Ectodermal cell (in vitro differentiated cells): ENCODE measurements at regions not wholly inside any gene's neighbourhood (a gene's known extent, or its start where the extent isn't known, plus 50 kb on each side); places are given as distances from the start of the nearest gene placed in this dataset.
"Not testable (repeated sequence)": the region's sequence is repeated elsewhere in the genome, so short reads cannot be mapped to it uniquely, and the experiment has no call there.

ENCODE experiments used
- H3K27ac ChIP-seq: 2 replicates; pipeline ENCODE4 v1.7.0; 2013; ENCODE audit warnings: mild to moderate bottlenecking, low read depth, low read length; ENCODE audit not compliant: insufficient read depth, poor library complexity, severe bottlenecking
- H3K27me3 ChIP-seq: 2 replicates; pipeline ENCODE4 v1.7.0; 2013; ENCODE audit warnings: mild to moderate bottlenecking, low read length; ENCODE audit not compliant: insufficient read depth, control insufficient read depth, poor library complexity, severe bottlenecking
- H3K36me3 ChIP-seq: one replicate; pipeline ENCODE4 v1.7.0; 2013; ENCODE audit warnings: low read length; ENCODE audit not compliant: control insufficient read depth, insufficient read depth
- H3K4me1 ChIP-seq: one replicate; pipeline ENCODE4 v1.7.0; 2013; ENCODE audit warnings: low read length; ENCODE audit not compliant: control insufficient read depth, insufficient read depth
- H3K4me3 ChIP-seq: 2 replicates; pipeline ENCODE4 v1.7.0; 2013; ENCODE audit warnings: low read depth, low read length, control low read depth; ENCODE audit not compliant: insufficient read depth
- H3K9me3 ChIP-seq: 2 replicates; pipeline ENCODE4 v1.7.0; 2013; ENCODE audit warnings: mild to moderate bottlenecking, low read length, moderate library complexity; ENCODE audit not compliant: control insufficient read depth
- WGBS, 2 experiments: methylation state at CpG; one replicate each; pipeline ENCODE4 v1.1.7; 2013; ENCODE audit warnings: missing lambda C conversion rate in 2 of 2; 5-methylcytosine and 5-hydroxymethylcytosine counted together

DNA sequence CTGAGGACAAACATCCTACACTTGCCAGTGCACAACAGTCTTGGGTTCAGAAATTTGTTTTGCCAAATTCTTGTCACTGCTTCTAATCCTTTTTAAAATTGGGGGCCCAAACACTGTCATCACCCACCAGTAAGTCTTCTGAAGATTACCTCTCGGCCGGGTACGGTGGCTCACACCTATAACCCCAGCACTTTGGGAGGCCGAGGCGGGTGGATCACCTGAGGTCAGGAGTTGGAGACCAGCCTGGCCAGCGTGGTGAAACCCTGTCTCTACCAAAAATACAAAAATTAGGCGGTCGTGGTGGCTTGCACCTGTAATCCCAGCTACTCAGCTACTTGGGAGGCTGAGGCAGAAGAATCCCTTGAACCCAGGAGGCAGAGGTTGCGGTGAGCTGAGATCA lies 87.8 kb upstream of the DMRT1 start:
- not testable (repeated sequence) for H3K4me3 ChIP-seq, H3K9me3 ChIP-seq, H3K36me3 ChIP-seq, H3K27me3 ChIP-seq, H3K4me1 ChIP-seq, H3K27ac ChIP-seq
- 91 to 93% methylated on average over 9 of the region's 9 CpGs for WGBS, 2 experiments

DNA sequence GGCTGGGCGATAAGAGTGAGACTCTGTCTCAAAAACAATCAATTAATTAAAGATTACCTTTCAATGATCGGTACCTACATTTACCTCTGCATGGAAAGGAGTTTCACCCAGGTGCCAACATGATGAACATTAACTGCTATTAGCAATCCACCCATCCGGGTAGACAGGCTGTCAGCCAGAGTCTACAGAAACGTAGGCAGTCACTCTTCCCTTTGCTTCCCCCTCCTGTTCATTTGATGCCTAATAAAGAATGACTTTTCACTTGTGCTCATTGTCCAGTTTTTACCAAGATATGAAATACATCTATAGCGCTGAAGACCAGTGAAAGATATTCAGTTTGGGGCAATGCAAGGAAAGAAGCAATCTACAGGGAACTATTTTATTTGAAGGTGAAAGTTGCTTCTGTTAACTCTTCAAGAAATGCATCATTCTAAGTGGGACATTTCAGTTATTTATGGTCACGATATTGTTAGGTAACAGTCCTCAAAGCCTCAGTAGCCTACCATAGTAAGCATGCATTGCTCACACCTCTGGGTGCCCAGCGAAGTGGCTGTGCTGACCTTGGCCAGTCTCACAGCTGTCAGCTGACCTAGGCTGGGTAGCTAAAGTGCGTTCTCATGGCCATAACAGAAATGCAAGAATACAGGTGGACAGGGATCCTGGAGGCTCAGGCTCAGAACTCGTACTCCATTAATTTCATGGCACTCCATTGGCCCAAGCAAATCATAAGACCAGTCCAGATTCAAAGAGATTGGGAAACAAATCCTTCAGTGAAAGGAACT lies 87.2 kb upstream of the DMRT1 start:
- Histone ChIP-seq H3K4me1 (no peaks in the 10 kb centered on the region), H3K4me3 (no peak overlapping the region), H3K27me3 (no peaks in the 10 kb centered on the region), H3K9me3 (no peaks in the 10 kb centered on the region), H3K27ac (no peak overlapping the region), H3K36me3 (no peaks in the 10 kb centered on the region)
- WGBS, 2 experiments: 92 to 93% methylated on average over 9 of the region's 9 CpGs

DNA sequence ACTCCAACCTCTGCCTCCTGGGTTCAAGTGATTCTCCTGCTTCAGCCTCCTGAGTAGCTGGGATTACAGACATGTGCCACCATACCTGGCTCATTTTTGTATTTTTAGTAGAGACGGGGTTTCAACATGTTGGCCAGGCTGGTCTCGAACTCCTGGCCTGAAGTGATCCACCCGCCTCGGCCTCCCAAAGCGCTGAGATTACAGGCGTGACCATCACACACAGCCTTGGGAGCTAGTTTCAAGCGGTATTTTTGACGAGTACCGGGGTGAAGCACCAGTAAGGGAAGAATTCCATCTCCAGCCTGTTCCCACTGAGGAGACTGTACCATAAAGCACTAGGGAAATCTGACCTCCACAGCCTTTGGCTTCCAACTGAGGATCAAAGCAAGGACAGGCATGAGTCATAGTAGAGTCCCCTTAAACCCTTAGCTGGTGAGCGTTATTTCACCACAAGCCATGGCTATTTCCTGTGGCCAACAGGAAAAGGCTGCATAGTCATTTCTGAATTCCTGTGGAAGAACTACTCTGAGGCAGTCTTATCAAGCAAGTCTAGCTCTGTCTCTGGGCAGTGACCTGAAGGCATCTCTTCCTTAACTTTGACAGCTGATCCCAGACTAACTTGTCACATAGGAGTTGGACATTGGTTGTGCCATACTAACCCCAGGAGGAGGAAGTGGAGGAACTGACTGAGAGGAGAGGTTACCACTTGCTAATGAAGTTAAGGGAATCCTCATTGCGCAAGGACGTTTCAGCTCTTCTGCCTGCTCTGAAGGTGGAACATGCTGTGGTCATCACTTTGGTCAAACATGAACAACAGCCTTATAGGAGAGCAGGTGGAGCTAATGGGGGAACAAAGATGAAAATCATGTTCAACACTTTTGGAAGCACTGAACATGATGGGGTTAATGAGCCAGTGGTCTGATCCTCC lies 85.8 kb upstream of the DMRT1 start:
- WGBS, 2 experiments: 92 to 94% methylated on average over 12 of the region's 12 CpGs
- Histone ChIP-seq H3K4me3 (no peak overlapping the region), H3K9me3 (no peaks in the 10 kb centered on the region), H3K36me3 (no peaks in the 10 kb centered on the region), H3K27ac (no peak overlapping the region), H3K27me3 (no peaks in the 10 kb centered on the region), H3K4me1 (no peaks in the 10 kb centered on the region)

DNA sequence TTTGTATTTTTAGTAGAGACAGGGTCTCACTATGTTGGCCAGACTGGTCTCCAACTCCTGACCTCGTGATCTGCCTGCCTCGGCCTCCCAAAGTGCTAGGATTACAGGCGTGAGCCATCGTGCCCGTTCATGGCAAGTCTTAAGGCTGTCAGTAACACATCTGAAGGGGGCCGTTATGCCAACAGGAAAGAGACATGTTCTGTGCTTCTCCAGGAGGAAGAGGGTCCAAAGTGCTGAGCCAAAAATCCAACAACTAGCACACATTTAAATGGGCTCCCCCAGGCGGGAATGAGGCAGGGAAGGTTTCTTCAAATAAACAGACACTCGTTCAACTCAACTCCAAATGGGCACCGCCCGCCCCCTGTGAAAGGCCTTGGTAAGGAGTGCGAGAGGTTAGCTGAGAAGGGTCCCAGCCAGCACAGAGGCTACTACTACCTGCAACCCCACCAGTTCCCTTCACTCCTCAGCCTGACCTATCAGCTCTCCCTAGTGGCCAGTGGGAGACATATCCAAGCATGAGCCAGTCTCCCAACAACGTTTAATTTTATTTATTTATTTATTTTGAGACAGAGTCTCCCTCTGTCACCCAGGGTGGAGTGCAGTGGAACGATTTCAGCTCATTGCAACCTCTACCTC lies 84.1 kb upstream of the DMRT1 start:
- Histone ChIP-seq H3K9me3 (no peaks in the 10 kb centered on the region), H3K4me1 (no peaks in the 10 kb centered on the region), H3K36me3 (no peaks in the 10 kb centered on the region), H3K27ac (no peak overlapping the region), H3K4me3 (no peak overlapping the region), H3K27me3 (no peaks in the 10 kb centered on the region)
- WGBS, 2 experiments: 64 to 76% methylated on average over 13 of the region's 13 CpGs

DNA sequence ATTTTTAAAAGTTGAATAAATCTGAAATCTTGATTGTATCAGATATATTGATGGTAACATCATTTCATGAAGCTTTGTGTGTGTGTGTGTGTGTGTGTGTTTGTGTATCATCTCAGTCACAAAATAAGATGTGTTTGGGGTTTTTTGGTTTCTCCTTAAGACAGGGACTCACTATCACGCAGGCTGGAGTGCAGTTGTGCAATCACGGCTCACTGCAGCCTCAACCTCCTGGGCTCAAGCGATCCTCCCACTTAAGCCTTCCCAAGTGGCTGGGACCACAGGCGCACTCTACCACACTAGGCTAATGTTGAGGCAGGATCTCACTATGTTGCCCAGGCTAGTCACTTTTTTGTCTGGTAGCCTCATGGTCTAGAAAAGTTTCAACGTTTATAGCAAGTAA lies 83.4 kb upstream of the DMRT1 start:
- Histone ChIP-seq H3K4me3 (no peak overlapping the region), H3K27me3 (no peaks in the 10 kb centered on the region), H3K9me3 (no peaks in the 10 kb centered on the region), H3K36me3 (no peaks in the 10 kb centered on the region), H3K4me1 (no peaks in the 10 kb centered on the region), H3K27ac (no peak overlapping the region)
- 93% methylated on average over 4 to 5 of the region's 5 CpGs for WGBS, 2 experiments

DNA sequence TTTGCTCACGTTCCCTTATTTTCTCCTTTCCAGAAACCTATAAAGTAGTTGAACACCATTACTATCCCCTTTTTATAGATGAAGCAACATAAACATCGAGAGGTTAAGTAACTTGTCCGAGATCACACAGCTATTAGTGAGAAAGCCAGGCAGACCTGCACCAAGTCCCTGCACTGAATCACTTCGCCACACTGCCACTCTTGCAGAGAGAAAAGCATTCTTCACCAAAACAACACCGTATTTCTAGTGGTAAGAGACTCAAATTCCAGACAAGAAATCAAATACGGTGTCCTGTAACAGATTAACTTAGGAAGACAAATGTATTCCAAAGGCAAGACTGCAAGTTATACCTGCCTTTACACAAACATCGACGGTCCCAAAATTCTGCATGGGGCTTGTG lies 82.0 kb upstream of the DMRT1 start:
- H3K27ac ChIP-seq: no peak overlapping the region
- no peaks in the 10 kb centered on the region for H3K27me3 ChIP-seq
- no peaks in the 10 kb centered on the region for H3K4me1 ChIP-seq
- H3K9me3 ChIP-seq: no peaks in the 10 kb centered on the region
- no peak overlapping the region for H3K4me3 ChIP-seq
- no peaks in the 10 kb centered on the region for H3K36me3 ChIP-seq
- WGBS, 2 experiments: 91 to 93% methylated on average over 8 of the region's 8 CpGs

DNA sequence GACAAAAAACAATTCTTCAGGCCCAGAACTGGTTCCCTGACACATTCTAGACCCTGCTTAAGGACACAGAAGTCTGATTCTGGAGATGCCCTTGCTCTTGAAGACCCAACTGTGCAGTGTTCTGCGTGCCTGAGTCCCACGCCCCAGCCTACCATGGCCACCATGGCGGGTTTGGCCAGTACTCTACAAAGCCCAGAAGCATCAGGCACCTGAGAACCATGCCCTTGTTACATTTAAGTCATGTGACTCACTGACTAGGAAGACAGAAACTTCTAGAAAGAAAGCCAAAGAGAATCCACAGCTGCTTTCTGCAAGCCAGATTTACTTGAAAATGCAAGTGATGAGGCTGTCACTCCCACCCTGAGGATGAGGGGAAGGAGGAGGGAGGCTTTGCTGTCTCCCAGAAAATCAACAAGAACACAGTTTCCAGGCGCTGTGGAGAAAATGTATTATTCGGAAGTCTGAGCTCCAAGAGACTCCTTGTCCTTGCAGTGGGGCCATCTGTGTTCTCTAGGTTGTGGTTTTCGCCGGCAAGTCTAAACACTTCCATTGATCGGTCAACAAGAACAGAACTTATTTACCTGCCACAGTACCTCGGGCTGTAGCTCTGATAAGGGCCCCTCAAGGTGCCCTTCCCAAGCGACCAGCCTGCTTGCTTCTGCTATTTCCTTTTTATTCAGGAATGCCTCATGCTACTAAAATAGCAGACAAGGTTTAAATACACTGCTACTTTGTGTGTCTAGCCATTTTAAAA lies 81.3 kb upstream of the DMRT1 start:
- Histone ChIP-seq H3K4me1 (no peaks in the 10 kb centered on the region), H3K4me3 (no peak overlapping the region), H3K27me3 (no peaks in the 10 kb centered on the region), H3K9me3 (no peaks in the 10 kb centered on the region), H3K27ac (no peak overlapping the region), H3K36me3 (no peaks in the 10 kb centered on the region)
- WGBS, 2 experiments: 92 to 94% methylated on average over 10 of the region's 10 CpGs

DNA sequence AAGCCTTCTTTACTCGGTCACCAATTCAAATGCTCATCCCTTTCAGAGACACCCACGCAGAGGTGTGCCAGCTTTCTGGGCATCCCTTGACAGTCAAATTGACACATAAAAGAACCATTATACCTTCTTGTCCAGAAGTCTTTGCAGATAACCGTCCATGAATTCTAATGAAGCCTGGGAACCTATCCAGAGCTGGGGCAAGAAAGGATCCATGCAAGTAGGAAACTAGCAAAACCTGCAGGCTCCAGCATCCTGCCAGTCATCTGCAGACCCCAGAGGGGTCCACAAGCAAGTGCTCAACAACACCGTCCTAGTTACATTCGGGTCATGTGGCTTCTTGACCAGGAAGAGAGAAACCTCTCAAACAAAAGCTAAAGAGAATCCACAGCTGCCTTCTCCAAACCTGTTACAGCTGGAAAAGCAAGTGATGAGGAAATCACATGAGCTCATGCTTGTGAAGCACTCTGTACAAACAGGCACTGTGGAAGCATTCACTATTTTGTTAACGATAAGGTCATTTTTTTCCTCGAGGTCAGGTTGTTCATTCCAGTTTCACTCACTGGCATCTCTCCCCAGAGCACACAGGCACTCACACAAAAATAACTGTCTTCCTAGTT lies 80.2 kb upstream of the DMRT1 start:
- WGBS, 2 experiments: 93 to 94% methylated on average over 7 of the region's 7 CpGs

DNA sequence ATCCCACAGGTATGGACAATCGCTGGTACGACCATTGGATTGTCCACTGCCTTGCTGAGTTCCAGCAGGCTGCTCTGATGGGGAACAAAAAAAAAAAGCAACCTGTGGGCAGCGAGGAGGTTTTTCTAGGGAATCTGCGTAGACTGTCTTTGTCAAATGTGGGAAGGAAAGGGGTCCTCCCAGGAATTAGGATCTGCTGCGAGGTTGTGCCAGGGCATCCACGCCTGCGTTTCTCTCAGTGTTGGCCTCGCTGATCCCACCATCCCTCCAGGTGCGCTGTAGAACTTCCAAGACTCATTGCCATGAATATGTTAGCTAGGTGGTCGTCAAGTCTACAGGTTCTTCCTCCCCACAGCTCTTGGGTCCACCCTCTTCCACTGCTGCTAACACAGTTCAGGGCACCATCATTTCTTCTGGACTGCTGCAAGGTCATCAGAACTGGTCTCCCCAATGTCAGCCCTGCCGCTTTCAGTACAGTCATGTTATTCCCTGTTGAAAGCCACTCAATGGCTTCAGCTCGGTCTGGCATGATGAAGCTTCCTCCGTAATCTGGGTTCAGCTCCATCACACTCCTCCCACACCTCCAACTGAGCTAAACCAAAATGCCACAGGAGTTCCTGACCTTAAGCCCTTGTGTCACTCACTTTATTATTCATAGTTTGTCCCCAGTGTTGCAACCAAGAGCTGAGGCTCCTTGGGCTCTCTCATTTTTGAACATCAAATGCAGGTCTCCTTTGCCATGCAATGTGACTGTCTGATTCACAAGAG lies 79.5 kb upstream of the DMRT1 start:
- no peak overlapping the region for H3K4me3 ChIP-seq
- no peak overlapping the region for H3K27ac ChIP-seq
- WGBS, 2 experiments: 92 to 93% methylated on average over 13 of the region's 13 CpGs
- H3K9me3 ChIP-seq: no peaks in the 10 kb centered on the region
- H3K36me3 ChIP-seq: no peaks in the 10 kb centered on the region
- H3K27me3 ChIP-seq: no peaks in the 10 kb centered on the region
- H3K4me1 ChIP-seq: no peaks in the 10 kb centered on the region

More for the DNA sequence above, 80.2 kb upstream of the DMRT1 start:
- Histone ChIP-seq H3K4me3 (no peak overlapping the region), H3K27me3 (no peaks in the 10 kb centered on the region), H3K36me3 (no peaks in the 10 kb centered on the region), H3K9me3 (no peaks in the 10 kb centered on the region), H3K27ac (no peak overlapping the region), H3K4me1 (no peaks in the 10 kb centered on the region)
